ENCODE measurements at regions not wholly inside any gene's neighbourhood (a gene's known extent, or its start where the extent isn't known, plus 50 kb on each side); places are given as distances from the start of the nearest gene placed in this dataset.

DNA sequence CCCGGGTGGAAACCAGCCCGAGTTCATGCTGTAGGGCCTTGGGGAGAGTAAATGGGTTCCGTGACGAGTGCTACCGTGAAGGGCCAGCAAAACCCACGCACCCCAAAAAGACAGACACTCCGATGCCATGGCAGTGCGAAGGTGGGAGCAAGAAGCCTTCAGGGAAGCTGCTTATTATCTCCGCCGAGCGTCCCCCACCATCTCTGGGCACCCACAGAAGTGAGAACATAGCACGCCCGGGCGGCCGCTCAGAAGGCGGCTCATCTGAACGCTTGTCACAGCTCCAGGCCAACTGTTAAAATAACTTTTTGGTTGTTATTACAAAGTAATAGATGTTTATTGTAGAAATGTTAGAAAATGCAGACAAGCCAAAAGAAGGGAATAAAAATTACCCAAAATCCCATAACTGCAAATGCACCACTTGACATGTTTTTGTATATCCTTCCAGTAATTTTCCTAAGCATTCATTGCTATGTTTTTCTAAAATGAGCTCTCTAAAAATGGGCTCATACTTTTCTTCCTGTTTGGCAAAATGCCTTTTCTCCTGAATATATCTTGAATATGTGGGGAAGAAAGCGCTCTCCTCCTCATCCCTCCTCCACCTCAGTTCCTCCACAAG lies 234.9 kb downstream of the NPHP4 start:
- TF ChIP-seq, protein P1, sequence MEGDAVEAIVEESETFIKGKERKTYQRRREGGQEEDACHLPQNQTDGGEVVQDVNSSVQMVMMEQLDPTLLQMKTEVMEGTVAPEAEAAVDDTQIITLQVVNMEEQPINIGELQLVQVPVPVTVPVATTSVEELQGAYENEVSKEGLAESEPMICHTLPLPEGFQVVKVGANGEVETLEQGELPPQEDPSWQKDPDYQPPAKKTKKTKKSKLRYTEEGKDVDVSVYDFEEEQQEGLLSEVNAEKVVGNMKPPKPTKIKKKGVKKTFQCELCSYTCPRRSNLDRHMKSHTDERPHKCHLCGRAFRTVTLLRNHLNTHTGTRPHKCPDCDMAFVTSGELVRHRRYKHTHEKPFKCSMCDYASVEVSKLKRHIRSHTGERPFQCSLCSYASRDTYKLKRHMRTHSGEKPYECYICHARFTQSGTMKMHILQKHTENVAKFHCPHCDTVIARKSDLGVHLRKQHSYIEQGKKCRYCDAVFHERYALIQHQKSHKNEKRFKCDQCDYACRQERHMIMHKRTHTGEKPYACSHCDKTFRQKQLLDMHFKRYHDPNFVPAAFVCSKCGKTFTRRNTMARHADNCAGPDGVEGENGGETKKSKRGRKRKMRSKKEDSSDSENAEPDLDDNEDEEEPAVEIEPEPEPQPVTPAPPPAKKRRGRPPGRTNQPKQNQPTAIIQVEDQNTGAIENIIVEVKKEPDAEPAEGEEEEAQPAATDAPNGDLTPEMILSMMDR (IDR thresholded peaks at IDR 0.05 in 2 of 3, conservative IDR thresholded peaks at IDR 0.05 in 1 of 3; ENCODE audit: borderline replicate concordance in 1 of 3, insufficient read depth in 1 of 3, low read depth in 2 of 3, low read length in 2 of 3) = no peak
- TF ChIP-seq FOSL1 (IDR thresholded peaks at IDR 0.05; ENCODE audit: low read depth) (no peak), EZH2 (IDR thresholded peaks at IDR 0.05) (no peak), POLR2AphosphoS5 (IDR thresholded peaks at IDR 0.05; ENCODE audit: low read depth, low read length) (no peak), TCF7L2 (IDR thresholded peaks at IDR 0.05; ENCODE audit: borderline replicate concordance, extremely low read depth, insufficient read depth, insufficient read length) (no peak), SRF (IDR thresholded peaks at IDR 0.05; ENCODE audit: low read depth) (no peak)
- TF ChIP-seq, protein P2, sequence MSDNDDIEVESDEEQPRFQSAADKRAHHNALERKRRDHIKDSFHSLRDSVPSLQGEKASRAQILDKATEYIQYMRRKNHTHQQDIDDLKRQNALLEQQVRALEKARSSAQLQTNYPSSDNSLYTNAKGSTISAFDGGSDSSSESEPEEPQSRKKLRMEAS (IDR thresholded peaks at IDR 0.05) = no peak
- TF ChIP-seq, protein P3, sequence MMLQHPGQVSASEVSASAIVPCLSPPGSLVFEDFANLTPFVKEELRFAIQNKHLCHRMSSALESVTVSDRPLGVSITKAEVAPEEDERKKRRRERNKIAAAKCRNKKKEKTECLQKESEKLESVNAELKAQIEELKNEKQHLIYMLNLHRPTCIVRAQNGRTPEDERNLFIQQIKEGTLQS (IDR thresholded peaks at IDR 0.05) = no peak

Data from HCT116 (cell line).